LNCAP (cell line): ENCODE measurements at regions not wholly inside any gene's neighbourhood (a gene's known extent, or its start where the extent isn't known, plus 50 kb on each side); places are given as distances from the start of the nearest gene placed in this dataset.

Experiments
- CTCF ChIP-seq: fragments of 450-650 bp; IDR thresholded peaks from 2 replicates; pipeline ENCODE4 v1.5.1; 2017; ENCODE audit warnings: mild to moderate bottlenecking

DNA sequence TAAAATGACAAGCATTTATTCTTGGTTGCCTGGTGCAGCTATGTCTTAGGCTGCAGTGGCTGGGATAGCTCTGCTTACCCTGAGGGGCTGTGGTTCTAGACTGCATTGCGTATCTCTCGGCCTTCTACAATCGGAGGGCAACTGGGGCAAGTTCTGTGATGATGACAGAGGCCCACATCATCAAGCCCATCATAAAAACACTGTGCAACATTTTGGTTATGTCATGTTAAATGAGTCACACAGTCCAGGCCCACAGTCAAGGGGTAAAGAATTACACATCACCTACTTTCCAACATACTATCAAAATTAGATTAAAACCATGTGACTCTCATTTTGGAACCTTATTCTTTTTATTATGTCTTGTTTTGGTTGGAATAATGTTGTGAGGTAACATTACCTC, 120.2 kb upstream of the GUCY1A1 start:
- no peak for TF ChIP-seq CTCF

DNA sequence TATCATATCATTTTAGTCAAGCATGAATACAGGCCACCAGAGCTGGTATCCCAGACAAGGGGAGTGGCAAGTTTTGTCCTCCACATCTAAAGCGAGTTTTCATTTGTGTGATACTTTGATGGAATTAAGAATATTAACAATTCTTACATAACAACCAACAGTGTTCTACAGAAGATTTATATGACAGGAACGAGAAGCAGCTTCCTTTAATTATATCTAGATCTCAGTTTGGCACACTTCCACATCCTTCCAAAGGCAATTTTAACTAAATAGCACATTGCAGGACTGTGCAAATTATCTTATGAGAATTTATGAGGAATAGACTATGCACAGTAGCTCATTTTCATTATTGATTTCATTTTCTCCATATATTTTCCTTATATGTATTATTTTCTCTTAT, 121.2 kb upstream of the GUCY1A1 start:
- TF ChIP-seq CTCF: no peak

- no peak for TF ChIP-seq CTCF
Measured at GRCh38 chr4:155544547-155544946, 122.1 kb upstream of the GUCY1A1 start.

DNA sequence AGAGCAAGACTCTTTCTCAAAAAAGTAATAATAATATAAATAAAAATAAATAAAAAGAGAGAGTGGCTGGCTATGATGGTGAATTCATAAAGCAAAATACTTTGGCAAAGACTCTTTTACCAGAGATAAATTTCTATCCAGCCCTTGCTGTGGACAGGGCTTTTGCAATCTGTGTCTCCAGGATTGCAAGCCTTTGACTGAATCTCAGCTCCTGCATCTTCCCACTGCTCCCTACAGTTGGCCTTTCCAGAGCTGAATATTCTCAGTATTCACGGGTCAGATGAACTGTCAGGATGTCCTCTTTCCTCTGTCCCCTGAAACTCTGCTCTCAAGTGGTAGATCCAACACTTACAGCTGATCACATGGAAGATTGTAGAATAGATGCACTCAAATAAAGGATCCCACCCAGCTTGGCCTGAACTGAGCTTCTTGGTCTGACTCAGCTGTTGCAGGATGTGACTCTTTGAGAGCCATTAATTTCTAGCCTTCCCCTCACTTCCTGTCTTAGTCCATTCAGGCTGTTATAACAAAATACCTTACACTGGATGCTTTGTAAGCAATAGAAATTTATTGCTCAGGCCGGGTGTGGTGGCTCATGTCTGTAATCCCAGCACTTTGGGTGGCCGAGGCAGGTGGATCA, 123.4 kb upstream of the GUCY1A1 start:
- TF ChIP-seq CTCF: no peak

- no peak for TF ChIP-seq CTCF
Measured at GRCh38 chr4:155542415-155542814, 124.2 kb upstream of the GUCY1A1 start.

GRCh38 chr4:155541716-155542115, 124.9 kb upstream of the GUCY1A1 start:
- TF ChIP-seq CTCF: no peak

- TF ChIP-seq CTCF: no peak
Measured at GRCh38 chr4:155540698-155541097, 126.0 kb upstream of the GUCY1A1 start.

GRCh38 chr4:155539746-155540145, 126.9 kb upstream of the GUCY1A1 start:
- no peak for TF ChIP-seq CTCF
